Ascending aorta (tissue), 2 donors: ENCODE measurements at regions not wholly inside any gene's neighbourhood (a gene's known extent, or its start where the extent isn't known, plus 50 kb on each side); places are given as distances from the start of the nearest gene placed in this dataset.

Experiments
- DNase-seq, 2 donors: peaks; one replicate each; pipeline ENCODE4 v3.0.0-alpha.2; 2019; ENCODE audit warnings: low spot score in 2 of 2
- H3K27ac ChIP-seq, 2 donors: fragments of 200-600 bp; sonication (generic); one replicate each; pipeline ENCODE4 v1.5.1; 2016 to 2017; ENCODE audit warnings: mild to moderate bottlenecking in 1 of 2
- H3K27me3 ChIP-seq: fragments of 200-600 bp; sonication (generic); one replicate; pipeline ENCODE4 v1.5.1; 2017
- H3K36me3 ChIP-seq, 2 donors: fragments of 200-600 bp; sonication (generic); one replicate each; pipeline ENCODE4 v1.5.1; 2016
- H3K4me1 ChIP-seq, 2 donors: fragments of 200-600 bp; sonication (generic); one replicate each; pipeline ENCODE4 v1.5.1; 2016 to 2017; ENCODE audit warnings: mild to moderate bottlenecking in 1 of 2
- H3K4me3 ChIP-seq, 2 donors: fragments of 200-600 bp; sonication (generic); one replicate each; pipeline ENCODE4 v1.5.1; 2016 to 2017; ENCODE audit warnings: mild to moderate bottlenecking in 1 of 2
- H3K9me3 ChIP-seq, 2 donors: fragments of 200-600 bp; sonication (generic); one replicate each; pipeline ENCODE4 v1.5.1; 2016
- intact Hi-C: fragments of 100-400 bp; cut with DNase I; formaldehyde crosslinking; loops from one replicate; pipeline ENCODE4 v1.15.1; 2023
- TF ChIP-seq, protein P1 (sequence below), 3 experiments: fragments of 200-600 bp in 2 of 3; fragments of 450-650 bp in 1 of 3; sonication (generic) in 2 of 3; IDR thresholded peaks; one replicate each; pipeline ENCODE4 v1.5.1; 2016 to 2019; ENCODE audit warnings: antibody characterized with exemption in 3 of 3, mild to moderate bottlenecking in 1 of 3, moderate library complexity in 1 of 3

DNA sequence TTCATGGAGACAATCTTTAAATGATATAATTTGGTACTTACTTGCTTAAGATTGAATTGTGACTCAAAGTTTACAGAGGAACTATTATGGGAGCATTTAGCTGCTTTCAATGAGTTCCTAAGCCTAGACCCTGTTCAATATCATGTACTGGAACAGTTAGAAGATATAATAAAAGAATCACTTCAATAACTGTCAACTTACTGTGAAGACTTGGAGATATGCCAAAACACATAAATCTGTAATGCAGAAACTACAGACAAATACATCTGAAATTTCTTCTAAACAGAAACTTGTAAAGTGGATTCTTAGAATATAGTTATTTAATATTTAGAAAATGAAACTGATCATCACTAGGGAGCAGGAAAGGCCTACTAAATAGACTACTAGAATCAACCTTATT lies 259.3 kb downstream of the HLX start:
- Histone ChIP-seq H3K27ac (no peak overlapping the region), H3K4me1 (no peaks in the 10 kb centered on the region), H3K9me3 (no peaks in the 10 kb centered on the region), H3K4me3 (no peak overlapping the region), H3K27me3 (no peaks in the 10 kb centered on the region), H3K36me3 (no peaks in the 10 kb centered on the region)
- intact Hi-C loops, result no loop called here
- TF ChIP-seq, protein P1, sequence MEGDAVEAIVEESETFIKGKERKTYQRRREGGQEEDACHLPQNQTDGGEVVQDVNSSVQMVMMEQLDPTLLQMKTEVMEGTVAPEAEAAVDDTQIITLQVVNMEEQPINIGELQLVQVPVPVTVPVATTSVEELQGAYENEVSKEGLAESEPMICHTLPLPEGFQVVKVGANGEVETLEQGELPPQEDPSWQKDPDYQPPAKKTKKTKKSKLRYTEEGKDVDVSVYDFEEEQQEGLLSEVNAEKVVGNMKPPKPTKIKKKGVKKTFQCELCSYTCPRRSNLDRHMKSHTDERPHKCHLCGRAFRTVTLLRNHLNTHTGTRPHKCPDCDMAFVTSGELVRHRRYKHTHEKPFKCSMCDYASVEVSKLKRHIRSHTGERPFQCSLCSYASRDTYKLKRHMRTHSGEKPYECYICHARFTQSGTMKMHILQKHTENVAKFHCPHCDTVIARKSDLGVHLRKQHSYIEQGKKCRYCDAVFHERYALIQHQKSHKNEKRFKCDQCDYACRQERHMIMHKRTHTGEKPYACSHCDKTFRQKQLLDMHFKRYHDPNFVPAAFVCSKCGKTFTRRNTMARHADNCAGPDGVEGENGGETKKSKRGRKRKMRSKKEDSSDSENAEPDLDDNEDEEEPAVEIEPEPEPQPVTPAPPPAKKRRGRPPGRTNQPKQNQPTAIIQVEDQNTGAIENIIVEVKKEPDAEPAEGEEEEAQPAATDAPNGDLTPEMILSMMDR (IDR thresholded peaks at IDR 0.05), result no peak
- no peak for DNase-seq

DNA sequence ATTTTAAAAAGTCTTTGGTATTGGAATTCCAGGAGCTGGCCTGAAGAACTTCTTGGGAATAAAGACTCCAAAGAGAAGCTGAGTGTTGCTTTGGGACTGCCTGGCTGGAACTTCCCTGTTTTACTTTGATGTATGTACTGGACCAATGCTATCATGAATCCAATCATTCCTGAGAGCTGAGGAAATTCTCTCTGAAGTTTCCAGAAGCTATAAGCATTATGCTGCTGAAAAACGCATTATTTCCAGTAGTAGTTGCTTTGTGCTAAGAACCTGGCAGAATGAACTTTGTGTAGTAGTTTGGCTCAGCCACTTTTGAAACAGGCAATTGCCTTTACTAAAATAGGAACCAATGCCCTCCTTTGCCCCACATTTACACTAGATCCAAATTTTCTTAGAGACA lies 260.7 kb downstream of the HLX start:
- no peaks in the 10 kb centered on the region for H3K9me3 ChIP-seq
- no peaks in the 10 kb centered on the region for H3K36me3 ChIP-seq
- H3K27me3 ChIP-seq, result no peaks in the 10 kb centered on the region
- intact Hi-C loops, result no loop called here
- H3K27ac ChIP-seq, result no peak overlapping the region
- TF ChIP-seq, protein P1 (IDR thresholded peaks at IDR 0.05), result no peak
- no peak for DNase-seq
- H3K4me1 ChIP-seq, result no peaks in the 10 kb centered on the region
- H3K4me3 ChIP-seq, result no peak overlapping the region

DNA sequence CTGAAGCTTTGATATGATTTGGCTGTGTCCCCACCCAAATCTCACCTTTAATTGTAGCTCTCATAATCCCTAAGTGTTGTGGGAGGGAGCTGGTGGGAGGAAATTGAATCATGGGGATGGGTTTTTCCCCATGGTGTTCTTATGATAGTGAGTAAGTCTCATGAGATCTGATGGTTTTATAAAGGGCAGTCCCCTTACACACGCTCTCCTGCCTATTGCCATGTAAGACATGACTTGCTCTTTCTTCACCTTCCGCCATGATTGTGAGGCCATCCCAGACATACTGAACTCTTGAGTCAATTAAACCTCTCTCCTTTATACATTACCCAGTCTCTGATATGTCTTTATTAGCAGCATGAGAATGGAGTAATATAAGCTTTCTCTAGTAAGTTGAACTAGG lies 261.9 kb downstream of the HLX start:
- Histone ChIP-seq H3K4me1 (no peaks in the 10 kb centered on the region), H3K27me3 (no peaks in the 10 kb centered on the region), H3K9me3 (no peaks in the 10 kb centered on the region), H3K36me3 (no peaks in the 10 kb centered on the region), H3K4me3 (no peak overlapping the region), H3K27ac (no peak overlapping the region)
- TF ChIP-seq, protein P1 (IDR thresholded peaks at IDR 0.05), result no peak
- intact Hi-C loops, result no loop called here
- DNase-seq, result no peak

DNA sequence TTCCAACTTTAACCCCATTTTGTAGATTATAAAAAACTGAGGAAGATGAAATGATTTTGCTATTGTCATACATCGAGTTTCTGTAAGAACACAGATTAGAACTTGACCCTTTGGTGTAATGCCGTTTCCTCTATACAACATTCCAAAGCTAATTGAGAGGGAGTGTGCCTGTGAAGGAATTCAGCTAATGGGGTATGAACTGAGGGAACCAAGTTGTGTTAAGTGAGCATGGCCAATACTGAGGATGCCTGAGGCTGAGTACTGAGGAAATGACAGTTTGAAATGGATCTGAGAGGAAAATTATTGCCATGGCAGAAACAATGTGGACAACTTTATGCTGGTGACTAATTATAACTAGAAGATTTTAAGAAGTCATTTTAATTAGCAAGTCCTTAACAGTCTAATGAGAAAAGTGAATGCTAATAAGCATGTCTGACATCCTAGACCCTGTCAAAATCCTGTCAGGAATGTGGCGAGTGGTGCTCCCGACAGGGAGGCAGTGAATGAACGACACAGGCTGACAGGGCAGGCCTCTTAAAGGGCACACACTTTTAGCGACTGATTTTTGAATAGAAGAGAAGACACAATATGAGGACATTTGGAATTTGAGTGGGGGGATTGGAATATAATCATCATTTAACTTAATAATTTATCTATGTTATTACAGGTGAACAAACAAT lies 262.5 kb downstream of the HLX start:
- DNase-seq, result no peak
- TF ChIP-seq, protein P1 (IDR thresholded peaks at IDR 0.05), result no peak
- H3K36me3 ChIP-seq, result no peaks in the 10 kb centered on the region
- no peaks in the 10 kb centered on the region for H3K4me1 ChIP-seq
- intact Hi-C loops, result no loop called here
- no peaks in the 10 kb centered on the region for H3K9me3 ChIP-seq
- no peak overlapping the region for H3K4me3 ChIP-seq
- H3K27ac ChIP-seq, result no peak overlapping the region
- H3K27me3 ChIP-seq, result no peaks in the 10 kb centered on the region

DNA sequence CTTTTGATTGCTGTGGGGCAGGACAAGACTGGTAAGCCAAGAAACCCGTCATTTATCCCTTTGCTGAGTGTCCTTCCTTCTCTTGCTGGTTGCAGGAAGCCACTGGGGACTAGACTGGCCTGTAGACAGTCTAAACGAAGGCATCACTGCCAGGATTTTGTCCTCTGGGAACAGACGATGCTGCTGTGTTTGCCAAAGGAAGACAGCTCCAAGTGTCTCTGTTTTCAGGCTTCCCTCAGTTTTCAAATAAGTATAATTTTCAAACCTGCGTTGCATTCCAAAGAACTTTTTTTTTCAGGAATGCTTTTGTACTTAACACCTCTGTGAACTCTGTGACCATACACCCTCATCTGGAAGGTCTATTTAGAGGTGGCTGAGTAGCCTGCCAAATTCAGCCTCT lies 269.4 kb downstream of the HLX start:
- H3K27me3 ChIP-seq, result no peaks in the 10 kb centered on the region
- H3K27ac ChIP-seq, result no peak overlapping the region
- H3K36me3 ChIP-seq, result no peaks in the 10 kb centered on the region
- TF ChIP-seq, protein P1 (IDR thresholded peaks at IDR 0.05), result no peak
- intact Hi-C loops, result no loop called here
- no peaks in the 10 kb centered on the region for H3K4me1 ChIP-seq
- DNase-seq, result no peak
- H3K9me3 ChIP-seq, result no peaks in the 10 kb centered on the region
- H3K4me3 ChIP-seq, result no peak overlapping the region

DNA sequence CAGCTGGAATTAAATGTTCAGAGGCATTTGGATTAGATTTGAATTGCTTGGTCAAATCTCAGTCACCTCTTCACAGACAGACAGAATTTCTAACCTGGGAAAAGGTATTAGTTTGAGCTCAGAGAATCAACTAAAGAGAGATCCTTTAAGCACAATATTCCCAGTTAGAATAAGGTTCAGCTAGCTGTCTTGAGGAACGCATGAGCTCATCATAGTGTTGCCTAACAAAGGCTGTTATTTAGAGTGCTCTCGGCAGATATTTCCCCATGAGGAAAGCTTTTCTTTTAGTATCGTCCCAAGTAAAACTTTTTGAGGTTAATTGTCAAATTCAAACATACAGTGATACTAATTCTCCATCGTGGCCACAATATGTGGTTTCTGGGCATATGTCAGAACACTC lies 269.9 kb downstream of the HLX start:
- no peaks in the 10 kb centered on the region for H3K4me1 ChIP-seq
- no peak overlapping the region for H3K4me3 ChIP-seq
- H3K27ac ChIP-seq, result no peak overlapping the region
- no peak for DNase-seq
- intact Hi-C loops, result no loop called here
- no peaks in the 10 kb centered on the region for H3K27me3 ChIP-seq
- no peaks in the 10 kb centered on the region for H3K36me3 ChIP-seq
- H3K9me3 ChIP-seq, result no peaks in the 10 kb centered on the region
- TF ChIP-seq, protein P1 (IDR thresholded peaks at IDR 0.05), result no peak
